ENCODE measurements at regions not wholly inside any gene's neighbourhood (a gene's known extent, or its start where the extent isn't known, plus 50 kb on each side); places are given as distances from the start of the nearest gene placed in this dataset.

DNA sequence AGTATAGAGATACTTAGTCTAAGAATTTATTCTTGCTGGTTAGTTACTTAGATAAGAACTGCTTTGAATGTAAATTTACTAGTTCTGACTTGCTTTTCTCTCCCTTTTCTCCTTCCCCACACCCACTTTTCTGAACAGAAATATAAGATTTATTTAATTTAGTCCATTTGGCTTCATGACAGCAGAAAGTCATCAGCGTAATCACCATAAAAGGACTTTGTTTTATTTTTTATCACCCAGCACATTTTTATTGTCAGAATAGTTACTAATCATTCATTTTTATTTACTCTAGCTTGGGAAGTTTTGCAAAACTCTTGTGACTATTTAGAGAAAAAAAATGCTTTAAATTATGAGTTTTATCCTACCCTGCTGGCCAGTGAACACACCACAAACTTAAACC, 197.2 kb downstream of the CHRM3 start:
- Histone ChIP-seq H3K4me1 (ENCODE audit: control insufficient read depth in 1 of 2, insufficient read depth in 2 of 2, low read length in 2 of 2) (no peaks in the 10 kb centered on the region), H3K4me3 (replicated peaks in 1 of 3; ENCODE audit: low read depth in 2 of 3, low read length in 3 of 3) (no peak overlapping the region), H2AFZ (ENCODE audit: insufficient read depth, low read depth, low read length, poor library complexity, severe bottlenecking) (no peak overlapping the region), H3K9me3 (replicated peaks in 1 of 2; ENCODE audit: control insufficient read depth in 1 of 2, insufficient read depth in 1 of 2, low read length in 2 of 2) (no peaks in the 10 kb centered on the region), H3K27me3 (ENCODE audit: control insufficient read depth in 2 of 2, insufficient read depth in 2 of 2, low read length in 2 of 2) (no peaks in the 10 kb centered on the region), H3K27ac (ENCODE audit: low read depth in 1 of 2, low read length in 2 of 2) (no peak overlapping the region), H3K9ac (ENCODE audit: insufficient read depth, low read length, poor library complexity, severe bottlenecking) (no peak overlapping the region), H4K20me1 (ENCODE audit: insufficient read depth, low read length) (no peaks in the 10 kb centered on the region), H3K4me2 (replicated peaks; ENCODE audit: extremely low read depth, low read length, poor library complexity, severe bottlenecking) (no peak overlapping the region), H3K36me3 (replicated peaks in 1 of 2; ENCODE audit: control insufficient read depth in 1 of 2, insufficient read depth in 2 of 2, low read length in 2 of 2) (no peaks in the 10 kb centered on the region), H3K79me2 (ENCODE audit: insufficient read depth, low read length) (no peaks in the 10 kb centered on the region)
- TF ChIP-seq, protein P1, sequence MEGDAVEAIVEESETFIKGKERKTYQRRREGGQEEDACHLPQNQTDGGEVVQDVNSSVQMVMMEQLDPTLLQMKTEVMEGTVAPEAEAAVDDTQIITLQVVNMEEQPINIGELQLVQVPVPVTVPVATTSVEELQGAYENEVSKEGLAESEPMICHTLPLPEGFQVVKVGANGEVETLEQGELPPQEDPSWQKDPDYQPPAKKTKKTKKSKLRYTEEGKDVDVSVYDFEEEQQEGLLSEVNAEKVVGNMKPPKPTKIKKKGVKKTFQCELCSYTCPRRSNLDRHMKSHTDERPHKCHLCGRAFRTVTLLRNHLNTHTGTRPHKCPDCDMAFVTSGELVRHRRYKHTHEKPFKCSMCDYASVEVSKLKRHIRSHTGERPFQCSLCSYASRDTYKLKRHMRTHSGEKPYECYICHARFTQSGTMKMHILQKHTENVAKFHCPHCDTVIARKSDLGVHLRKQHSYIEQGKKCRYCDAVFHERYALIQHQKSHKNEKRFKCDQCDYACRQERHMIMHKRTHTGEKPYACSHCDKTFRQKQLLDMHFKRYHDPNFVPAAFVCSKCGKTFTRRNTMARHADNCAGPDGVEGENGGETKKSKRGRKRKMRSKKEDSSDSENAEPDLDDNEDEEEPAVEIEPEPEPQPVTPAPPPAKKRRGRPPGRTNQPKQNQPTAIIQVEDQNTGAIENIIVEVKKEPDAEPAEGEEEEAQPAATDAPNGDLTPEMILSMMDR (IDR thresholded peaks at IDR 0.05): no peak
- no peak overlapping the region for H3K4me3 Mint-ChIP-seq
- peaks cover 0 to 2% (median 0%) of the 10 kb centered on the region in 7 donors for H3K9me3 Mint-ChIP-seq
- no peaks in the 10 kb centered on the region for H3K4me1 Mint-ChIP-seq
- no CpG with 5 or more reads among the region's 1 CpG for WGBS (ENCODE audit: insufficient coverage)
- no peak overlapping the region for H3K27ac Mint-ChIP-seq
- no peaks in the 10 kb centered on the region for H3K36me3 Mint-ChIP-seq
- no peaks in the 10 kb centered on the region for H3K27me3 Mint-ChIP-seq (ENCODE audit: low read depth in 3 of 3)
- intact Hi-C loops (cut with micrococcal nuclease): no loop called here
- DNase-seq: no peak

DNA sequence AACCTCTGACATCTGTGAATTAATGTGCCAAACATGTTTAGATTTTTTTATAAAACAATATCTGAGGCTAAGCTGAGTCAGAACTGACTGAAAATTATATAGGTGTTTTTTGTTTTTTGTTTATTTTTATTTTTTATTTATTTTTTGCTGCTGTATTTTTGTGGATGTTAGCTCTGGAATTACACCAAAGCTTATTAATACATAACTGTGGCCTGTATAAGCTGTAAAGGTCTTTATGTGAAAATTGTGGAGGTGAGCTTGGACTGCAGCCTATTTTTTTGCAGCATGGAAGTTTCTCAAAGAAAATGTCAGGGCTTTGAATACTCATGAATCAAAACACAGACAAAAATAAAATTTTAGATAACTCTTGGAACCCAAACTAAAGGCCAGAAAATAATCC, 199.8 kb downstream of the CHRM3 start:
- Histone ChIP-seq H3K9ac (ENCODE audit: insufficient read depth, low read length, poor library complexity, severe bottlenecking) (no peak overlapping the region), H3K27ac (ENCODE audit: low read depth in 1 of 2, low read length in 2 of 2) (no peak overlapping the region), H3K4me1 (ENCODE audit: control insufficient read depth in 1 of 2, insufficient read depth in 2 of 2, low read length in 2 of 2) (no peaks in the 10 kb centered on the region), H2AFZ (ENCODE audit: insufficient read depth, low read depth, low read length, poor library complexity, severe bottlenecking) (no peak overlapping the region), H3K79me2 (ENCODE audit: insufficient read depth, low read length) (no peaks in the 10 kb centered on the region), H3K9me3 (replicated peaks in 1 of 2; ENCODE audit: control insufficient read depth in 1 of 2, insufficient read depth in 1 of 2, low read length in 2 of 2) (no peaks in the 10 kb centered on the region), H4K20me1 (ENCODE audit: insufficient read depth, low read length) (no peaks in the 10 kb centered on the region), H3K4me2 (replicated peaks; ENCODE audit: extremely low read depth, low read length, poor library complexity, severe bottlenecking) (no peak overlapping the region), H3K4me3 (replicated peaks in 1 of 3; ENCODE audit: low read depth in 2 of 3, low read length in 3 of 3) (no peak overlapping the region), H3K36me3 (replicated peaks in 1 of 2; ENCODE audit: control insufficient read depth in 1 of 2, insufficient read depth in 2 of 2, low read length in 2 of 2) (no peaks in the 10 kb centered on the region), H3K27me3 (ENCODE audit: control insufficient read depth in 2 of 2, insufficient read depth in 2 of 2, low read length in 2 of 2) (no peaks in the 10 kb centered on the region)
- intact Hi-C loops (cut with micrococcal nuclease): no loop called here
- Mint-ChIP-seq H3K9me3 (peaks cover 0 to 2% (median 0%) of the 10 kb centered on the region in 7 donors), H3K27ac (no peak overlapping the region), H3K4me1 (no peaks in the 10 kb centered on the region), H3K4me3 (no peak overlapping the region), H3K36me3 (no peaks in the 10 kb centered on the region), H3K27me3 (ENCODE audit: low read depth in 3 of 3) (no peaks in the 10 kb centered on the region)
- TF ChIP-seq, protein P1 (IDR thresholded peaks at IDR 0.05): no peak
- no peak for DNase-seq

All from CD14-positive monocyte (primary cell).